ENCODE measurements at regions not wholly inside any gene's neighbourhood (a gene's known extent, or its start where the extent isn't known, plus 50 kb on each side); places are given as distances from the start of the nearest gene placed in this dataset.

DNA sequence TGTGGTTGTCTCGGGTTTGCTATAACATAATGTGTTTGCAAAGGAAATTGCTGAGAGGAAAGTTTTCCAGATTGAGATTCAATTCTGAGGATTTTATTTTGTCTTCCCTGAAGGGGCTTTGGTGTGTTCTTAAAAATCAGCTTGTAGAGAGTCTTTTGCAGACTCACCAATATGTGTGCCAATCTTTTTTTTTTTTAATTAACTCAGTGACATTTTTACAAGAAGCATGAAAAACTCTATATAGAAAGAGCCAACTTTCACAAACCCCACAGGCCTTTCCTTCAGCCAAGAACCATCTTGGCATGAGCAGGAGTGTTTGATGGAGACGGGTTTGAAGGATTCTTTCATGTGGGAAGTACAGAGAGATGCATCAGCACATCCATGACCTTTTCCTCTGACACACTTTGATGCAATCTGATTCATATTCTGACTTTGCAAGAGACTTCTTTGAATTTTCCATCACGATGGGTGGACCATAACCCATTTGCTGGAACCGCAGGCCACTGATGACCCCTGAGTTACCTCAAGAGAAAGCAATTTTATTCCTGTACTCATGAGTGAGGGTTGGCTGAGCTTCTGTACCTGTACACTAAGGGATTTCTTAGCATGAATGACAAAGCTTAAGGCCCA is 892.6 kb downstream of the XPNPEP1 start:
- TF ChIP-seq, protein P1, sequence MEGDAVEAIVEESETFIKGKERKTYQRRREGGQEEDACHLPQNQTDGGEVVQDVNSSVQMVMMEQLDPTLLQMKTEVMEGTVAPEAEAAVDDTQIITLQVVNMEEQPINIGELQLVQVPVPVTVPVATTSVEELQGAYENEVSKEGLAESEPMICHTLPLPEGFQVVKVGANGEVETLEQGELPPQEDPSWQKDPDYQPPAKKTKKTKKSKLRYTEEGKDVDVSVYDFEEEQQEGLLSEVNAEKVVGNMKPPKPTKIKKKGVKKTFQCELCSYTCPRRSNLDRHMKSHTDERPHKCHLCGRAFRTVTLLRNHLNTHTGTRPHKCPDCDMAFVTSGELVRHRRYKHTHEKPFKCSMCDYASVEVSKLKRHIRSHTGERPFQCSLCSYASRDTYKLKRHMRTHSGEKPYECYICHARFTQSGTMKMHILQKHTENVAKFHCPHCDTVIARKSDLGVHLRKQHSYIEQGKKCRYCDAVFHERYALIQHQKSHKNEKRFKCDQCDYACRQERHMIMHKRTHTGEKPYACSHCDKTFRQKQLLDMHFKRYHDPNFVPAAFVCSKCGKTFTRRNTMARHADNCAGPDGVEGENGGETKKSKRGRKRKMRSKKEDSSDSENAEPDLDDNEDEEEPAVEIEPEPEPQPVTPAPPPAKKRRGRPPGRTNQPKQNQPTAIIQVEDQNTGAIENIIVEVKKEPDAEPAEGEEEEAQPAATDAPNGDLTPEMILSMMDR (conservative IDR thresholded peaks at IDR 0.05 in 1 of 2, IDR thresholded peaks at IDR 0.05 in 1 of 2; ENCODE audit: low read depth in 1 of 2, low read length in 2 of 2), result no peak
- TF ChIP-seq EZH2 (IDR thresholded peaks at IDR 0.05; ENCODE audit: low read length, missing control alignments), result no peak

All from fibroblast of lung (primary cell).